ENCODE measurements at regions not wholly inside any gene's neighbourhood (a gene's known extent, or its start where the extent isn't known, plus 50 kb on each side); places are given as distances from the start of the nearest gene placed in this dataset.

- DNase-seq (ENCODE audit: low spot score) (no peak), ATAC-seq (ENCODE audit: low FRiP score) (no peak)
- TF ChIP-seq, protein P1, sequence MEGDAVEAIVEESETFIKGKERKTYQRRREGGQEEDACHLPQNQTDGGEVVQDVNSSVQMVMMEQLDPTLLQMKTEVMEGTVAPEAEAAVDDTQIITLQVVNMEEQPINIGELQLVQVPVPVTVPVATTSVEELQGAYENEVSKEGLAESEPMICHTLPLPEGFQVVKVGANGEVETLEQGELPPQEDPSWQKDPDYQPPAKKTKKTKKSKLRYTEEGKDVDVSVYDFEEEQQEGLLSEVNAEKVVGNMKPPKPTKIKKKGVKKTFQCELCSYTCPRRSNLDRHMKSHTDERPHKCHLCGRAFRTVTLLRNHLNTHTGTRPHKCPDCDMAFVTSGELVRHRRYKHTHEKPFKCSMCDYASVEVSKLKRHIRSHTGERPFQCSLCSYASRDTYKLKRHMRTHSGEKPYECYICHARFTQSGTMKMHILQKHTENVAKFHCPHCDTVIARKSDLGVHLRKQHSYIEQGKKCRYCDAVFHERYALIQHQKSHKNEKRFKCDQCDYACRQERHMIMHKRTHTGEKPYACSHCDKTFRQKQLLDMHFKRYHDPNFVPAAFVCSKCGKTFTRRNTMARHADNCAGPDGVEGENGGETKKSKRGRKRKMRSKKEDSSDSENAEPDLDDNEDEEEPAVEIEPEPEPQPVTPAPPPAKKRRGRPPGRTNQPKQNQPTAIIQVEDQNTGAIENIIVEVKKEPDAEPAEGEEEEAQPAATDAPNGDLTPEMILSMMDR (IDR thresholded peaks at IDR 0.05): no peak
Measured at GRCh38 chr15:26382444-26383072, 390.3 kb downstream of the GABRB3 start.

DNA sequence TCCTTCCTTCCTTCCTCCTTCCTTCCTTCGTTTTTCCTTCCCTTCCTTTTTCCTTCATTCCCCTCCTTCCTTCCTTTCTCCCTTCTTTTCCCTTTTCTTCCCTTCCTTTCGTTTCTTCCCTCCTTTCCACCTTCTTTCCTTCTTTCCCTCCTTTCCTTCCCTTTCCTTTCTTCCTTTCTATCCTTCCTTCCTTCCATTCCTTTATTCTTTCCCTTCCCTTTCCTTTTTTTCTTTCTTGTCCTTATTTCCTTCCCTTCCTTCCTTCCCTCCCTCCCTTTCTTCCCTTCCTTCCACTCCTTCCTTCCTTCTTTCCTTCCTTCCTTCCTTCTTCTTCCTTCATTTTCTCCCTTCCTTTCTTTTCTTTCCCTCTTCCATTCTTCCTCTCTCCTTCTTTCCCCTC is 394.6 kb downstream of the GABRB3 start:
- DNase-seq (ENCODE audit: low spot score): no peak
- TF ChIP-seq, protein P1 (IDR thresholded peaks at IDR 0.05): no peak
- ATAC-seq (ENCODE audit: low FRiP score): no peak

DNA sequence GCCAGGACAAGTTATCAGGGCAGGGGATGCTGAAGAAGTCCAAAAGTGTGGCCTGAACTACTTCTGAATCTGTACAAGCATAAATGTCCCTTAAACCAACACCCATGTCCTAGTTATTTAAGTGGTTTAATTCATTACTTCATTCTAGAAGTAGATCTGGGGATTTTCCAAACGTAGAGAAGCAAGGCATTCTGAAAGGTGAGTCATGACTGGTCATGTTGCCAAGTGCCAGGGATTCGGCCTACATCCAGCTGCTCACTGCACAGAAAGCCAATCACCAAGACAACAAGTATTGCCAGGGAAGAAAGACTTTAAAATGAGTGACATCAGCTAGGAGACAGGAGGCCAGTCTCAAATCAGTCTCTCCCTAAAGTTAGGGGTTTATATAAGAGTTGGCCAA is 396.6 kb downstream of the GABRB3 start:
- no peak for DNase-seq (ENCODE audit: low spot score)
- no peak for ATAC-seq (ENCODE audit: low FRiP score)
- TF ChIP-seq, protein P1 (IDR thresholded peaks at IDR 0.05): no peak

DNA sequence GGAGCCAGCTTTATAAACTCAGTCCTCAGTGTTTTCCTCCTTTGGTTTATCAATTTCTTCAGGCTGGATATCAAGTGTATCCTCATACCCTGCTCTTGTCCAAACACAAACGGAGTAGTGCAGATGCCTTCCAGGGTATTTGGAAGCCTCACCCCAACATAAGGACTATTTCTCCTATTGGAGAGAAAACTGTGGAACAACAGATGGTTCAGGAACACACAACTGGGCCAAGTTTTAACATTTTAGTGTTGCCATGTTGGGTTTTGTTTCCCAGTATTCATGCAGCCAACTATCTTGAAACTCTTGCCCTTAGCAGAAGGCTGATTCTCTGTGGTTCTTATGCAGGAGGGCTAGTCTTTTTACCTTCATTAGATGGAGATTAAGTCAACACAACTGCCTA is 398.1 kb downstream of the GABRB3 start:
- TF ChIP-seq, protein P1 (IDR thresholded peaks at IDR 0.05): no peak
- DNase-seq (ENCODE audit: low spot score) (no peak), ATAC-seq (ENCODE audit: low FRiP score) (no peak)

DNA sequence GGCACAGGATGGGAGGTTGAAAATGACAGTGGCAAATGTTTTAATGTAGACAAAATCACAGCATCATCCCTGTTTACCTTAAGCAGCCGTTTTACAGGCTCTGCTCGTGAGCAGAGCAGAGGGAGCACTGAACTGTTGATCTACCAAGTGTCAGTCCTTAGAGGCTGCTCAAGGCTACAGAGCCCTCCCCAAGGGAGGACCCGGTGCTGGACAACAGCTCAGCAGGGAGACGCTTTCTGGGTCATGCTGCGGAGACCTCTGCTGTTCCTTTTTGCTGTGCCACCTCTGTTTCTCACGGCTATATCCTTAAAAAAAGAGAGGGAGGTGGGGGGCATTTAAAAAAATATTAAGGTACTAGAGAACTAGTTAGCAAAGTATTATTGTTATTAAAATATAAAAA is 400.2 kb downstream of the GABRB3 start:
- DNase-seq (ENCODE audit: low spot score): no peak
- TF ChIP-seq, protein P1 (IDR thresholded peaks at IDR 0.05): no peak

DNA sequence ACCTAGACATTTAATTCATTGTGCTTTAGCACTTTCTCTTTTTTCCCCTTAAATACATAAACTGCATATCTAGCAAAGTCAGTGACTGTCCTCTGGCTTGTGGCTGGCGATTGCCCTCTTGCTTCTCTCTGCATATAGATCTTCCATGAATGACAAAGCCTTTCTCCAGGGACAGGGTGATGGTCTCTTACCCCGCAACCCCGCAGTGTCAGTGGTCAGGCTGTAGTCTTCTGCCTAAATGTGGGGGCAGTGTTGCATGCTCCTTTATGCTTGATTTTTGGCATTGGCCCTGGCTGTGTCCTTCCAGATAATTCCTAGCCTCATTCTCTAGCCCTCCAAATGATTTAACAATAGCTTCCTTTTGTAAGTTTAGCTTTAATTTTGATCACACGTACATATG is 407.8 kb downstream of the GABRB3 start:
- DNase-seq (ENCODE audit: low spot score) (no peak), ATAC-seq (ENCODE audit: low FRiP score) (no peak)
- TF ChIP-seq, protein P1 (IDR thresholded peaks at IDR 0.05): no peak

More for the DNA sequence above, 400.2 kb downstream of the GABRB3 start:
- no peak for ATAC-seq (ENCODE audit: low FRiP score)

- TF ChIP-seq, protein P1 (IDR thresholded peaks at IDR 0.05): no peak
- DNase-seq (ENCODE audit: low spot score) (no peak), ATAC-seq (ENCODE audit: low FRiP score) (no peak)
Measured at GRCh38 chr15:26359855-26360254, 413.0 kb downstream of the GABRB3 start.
